Activated CD4-positive, alpha-beta T cell treated with anti-CD3 and anti-CD28 coated beads, Interleukin-2, amount 10 ng/mL, durations not matched to agents 24 days and 14 days (primary cell): ENCODE measurements at regions not wholly inside any gene's neighbourhood (a gene's known extent, or its start where the extent isn't known, plus 50 kb on each side); places are given as distances from the start of the nearest gene placed in this dataset.

Source experiments
- DNase-seq: peaks from one replicate; pipeline ENCODE4 v3.0.0; 2022
- H3K27ac Mint-ChIP-seq: one replicate; pipeline ENCODE4 v1.8.0; 2022; ENCODE audit warnings: mild to moderate bottlenecking, mixed read lengths
- H3K27me3 Mint-ChIP-seq: one replicate; pipeline ENCODE4 v1.8.0; 2022; ENCODE audit warnings: mixed read lengths
- H3K36me3 Mint-ChIP-seq: one replicate; pipeline ENCODE4 v1.8.0; 2022; ENCODE audit warnings: low read depth, mild to moderate bottlenecking, mixed read lengths
- H3K4me1 Mint-ChIP-seq: one replicate; pipeline ENCODE4 v1.8.0; 2021; ENCODE audit warnings: mixed read lengths
- H3K4me3 Mint-ChIP-seq: one replicate; pipeline ENCODE4 v1.8.0; 2022; ENCODE audit warnings: mild to moderate bottlenecking, moderate library complexity, mixed read lengths
- H3K9me3 Mint-ChIP-seq: one replicate; pipeline ENCODE4 v1.8.0; 2021; ENCODE audit warnings: mixed read lengths
- intact Hi-C: fragments of 100-400 bp; cut with micrococcal nuclease; formaldehyde crosslinking; loops from one replicate; pipeline ENCODE4 v1.15.1; 2023

DNA sequence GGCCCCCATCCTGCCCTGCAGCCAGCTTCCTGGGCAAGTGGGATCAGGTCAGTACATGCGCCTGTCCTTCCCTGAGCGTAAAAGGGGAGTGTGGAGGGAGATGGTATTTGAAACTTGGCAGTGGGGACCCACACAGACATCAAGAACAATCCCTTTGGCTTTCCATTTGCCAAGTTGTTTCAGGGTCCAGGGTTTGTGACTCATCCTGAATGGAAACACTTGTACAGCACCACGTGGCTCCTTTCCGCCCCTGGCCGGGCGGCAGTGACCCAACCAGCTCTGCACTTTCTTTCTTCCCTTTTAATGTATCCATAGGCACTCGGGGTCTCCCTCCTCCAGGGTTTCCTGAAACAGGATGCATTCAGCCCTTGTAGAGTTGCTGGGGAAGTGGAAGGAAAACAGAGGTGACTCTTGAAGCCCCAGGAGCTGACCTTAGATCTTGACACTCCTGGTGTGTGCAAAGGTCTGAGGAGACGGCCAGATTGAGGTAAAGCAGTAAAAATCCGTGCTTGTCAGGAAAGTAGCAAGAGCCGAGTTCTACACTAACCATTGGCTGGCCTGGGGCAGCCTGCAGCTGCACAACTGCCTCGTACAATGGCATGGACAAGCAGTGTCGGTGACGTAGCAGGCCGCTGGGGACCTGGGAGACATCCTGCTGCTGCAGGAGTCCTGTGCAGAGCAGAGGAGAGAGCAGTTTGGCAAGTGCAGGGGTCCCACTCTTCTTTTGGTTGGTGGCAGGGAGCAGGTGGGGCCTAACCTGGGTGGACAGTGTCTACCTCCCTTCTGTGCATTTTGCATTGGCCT, 189.8 kb downstream of the SNX19 start:
- Mint-ChIP-seq H3K4me3 (no peak overlapping the region), H3K36me3 (peaks cover 1% of the 10 kb centered on the region), H3K4me1 (no peaks in the 10 kb centered on the region), H3K27ac (no peak overlapping the region), H3K9me3 (peaks cover 3% of the 10 kb centered on the region), H3K27me3 (no peaks in the 10 kb centered on the region)
- intact Hi-C loops = no loop called here
- peak; percentile 29 for DNase-seq

GRCh38 chr11:130727157-130728119, 188.8 kb downstream of the SNX19 start:
- Mint-ChIP-seq H3K4me1 (no peaks in the 10 kb centered on the region), H3K9me3 (peaks cover 4% of the 10 kb centered on the region), H3K27me3 (no peaks in the 10 kb centered on the region), H3K27ac (no peak overlapping the region), H3K36me3 (peaks cover 1% of the 10 kb centered on the region), H3K4me3 (no peak overlapping the region)
- DNase-seq = peak; percentile 27
- intact Hi-C loops = no loop called here

DNA sequence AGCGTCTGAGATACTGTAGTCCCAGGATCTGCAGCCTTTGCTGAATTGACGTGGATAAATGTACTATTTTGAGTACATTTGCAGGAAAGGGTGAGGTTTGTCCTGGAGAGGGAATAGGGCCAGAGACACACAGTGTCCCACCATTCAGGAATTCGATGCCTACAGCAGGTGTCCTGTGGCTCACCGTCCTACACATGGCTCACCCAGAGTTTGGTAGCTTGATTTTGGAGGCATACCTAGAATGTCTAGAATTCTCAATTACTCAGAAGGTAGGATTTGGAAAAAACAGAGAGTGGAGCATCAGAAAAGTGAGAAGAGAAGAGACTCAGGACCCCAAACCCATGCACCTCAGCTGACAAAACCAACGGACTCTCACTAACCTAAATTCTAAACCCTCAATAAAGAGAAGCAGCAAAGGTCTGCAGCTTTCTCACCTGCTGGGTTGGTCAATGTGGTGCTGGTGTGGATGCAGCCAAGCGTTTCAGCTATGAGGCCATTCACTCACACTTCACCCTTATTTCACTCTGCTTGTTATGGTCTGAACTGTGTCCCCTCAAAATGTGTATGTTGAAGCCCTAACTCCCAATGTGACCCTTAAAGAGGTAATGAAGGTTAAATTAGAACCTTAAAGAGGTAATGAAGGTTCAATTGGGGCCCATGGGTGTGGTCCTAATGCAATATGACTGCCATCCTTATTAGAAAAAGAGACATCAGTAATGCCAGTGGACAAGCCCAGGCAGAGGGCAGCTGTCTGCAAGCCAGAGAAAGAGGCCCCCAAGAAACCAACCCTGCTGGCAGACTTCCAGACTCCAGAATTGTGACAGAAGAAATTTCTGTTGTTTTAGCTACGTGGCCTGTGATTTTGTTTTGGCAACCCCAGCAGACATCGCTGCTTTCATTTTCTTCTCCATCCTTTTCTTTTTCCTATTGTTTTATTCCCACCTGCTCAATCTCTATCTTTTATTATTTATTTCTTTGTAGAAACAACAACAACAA, 187.8 kb downstream of the SNX19 start:
- DNase-seq = peak; percentile 42
- H3K4me1 Mint-ChIP-seq = no peaks in the 10 kb centered on the region
- H3K4me3 Mint-ChIP-seq = no peak overlapping the region
- no peaks in the 10 kb centered on the region for H3K27me3 Mint-ChIP-seq
- H3K36me3 Mint-ChIP-seq = peaks cover 1% of the 10 kb centered on the region
- H3K9me3 Mint-ChIP-seq = peaks cover 7% of the 10 kb centered on the region
- H3K27ac Mint-ChIP-seq = no peak overlapping the region
- intact Hi-C loops = no loop called here

DNA sequence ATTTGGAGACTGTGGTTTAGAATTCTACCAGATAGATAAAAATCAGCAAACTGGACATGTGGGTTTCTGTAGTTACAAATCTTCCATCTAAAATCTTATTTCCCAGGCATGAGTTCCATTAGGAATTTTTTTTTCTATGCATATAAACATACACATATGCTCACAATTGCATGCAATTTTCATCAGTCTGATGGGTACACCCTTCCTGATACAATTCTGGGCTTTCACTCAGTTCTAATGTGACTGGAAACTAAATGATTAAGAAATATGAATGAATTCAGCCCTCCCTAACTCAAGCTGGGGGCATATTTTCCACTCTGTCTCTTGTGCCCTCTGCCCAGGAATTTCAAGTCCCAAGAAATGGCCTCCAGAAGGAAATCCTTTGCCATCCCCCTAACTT, 187.1 kb downstream of the SNX19 start:
- DNase-seq = no peak
- Mint-ChIP-seq H3K4me3 (no peak overlapping the region), H3K9me3 (peaks cover 7% of the 10 kb centered on the region), H3K36me3 (peaks cover 1% of the 10 kb centered on the region), H3K27me3 (no peaks in the 10 kb centered on the region), H3K4me1 (no peaks in the 10 kb centered on the region), H3K27ac (no peak overlapping the region)
- intact Hi-C loops = no loop called here

DNA sequence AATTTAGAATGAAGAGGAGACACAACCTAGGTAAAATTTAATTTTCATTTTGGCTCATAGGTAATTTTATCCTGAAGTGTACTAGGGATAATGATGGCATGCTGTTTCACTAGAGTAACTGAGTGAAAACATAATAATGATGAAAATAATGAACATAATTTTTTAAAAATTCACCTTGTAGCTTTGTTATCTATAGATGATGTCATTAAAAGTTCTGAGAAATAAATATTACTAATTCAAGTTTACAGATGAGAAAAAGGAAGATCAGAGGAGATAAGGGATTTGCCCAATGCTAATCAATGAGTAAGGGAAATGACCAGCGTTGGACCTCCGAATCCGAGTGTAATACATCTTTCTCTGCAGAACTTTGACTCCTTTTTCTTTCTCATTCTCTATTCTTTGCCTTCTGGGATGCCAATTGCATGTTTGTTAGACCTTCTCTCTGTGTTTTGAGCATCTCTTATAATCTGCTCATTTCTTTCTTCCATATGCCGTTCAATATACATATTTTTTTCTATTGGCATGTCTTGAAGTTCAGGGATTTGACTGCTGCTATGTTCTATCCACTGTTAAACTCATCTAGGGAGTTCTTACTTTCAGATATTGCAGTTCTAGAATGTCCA, 186.5 kb downstream of the SNX19 start:
- no peak for DNase-seq
- peaks cover 7% of the 10 kb centered on the region for H3K9me3 Mint-ChIP-seq
- no peaks in the 10 kb centered on the region for H3K27me3 Mint-ChIP-seq
- H3K27ac Mint-ChIP-seq = no peak overlapping the region
- intact Hi-C loops = no loop called here
- peaks cover under 1% of the 10 kb centered on the region for H3K4me1 Mint-ChIP-seq
- peaks cover 1% of the 10 kb centered on the region for H3K36me3 Mint-ChIP-seq
- H3K4me3 Mint-ChIP-seq = no peak overlapping the region

DNA sequence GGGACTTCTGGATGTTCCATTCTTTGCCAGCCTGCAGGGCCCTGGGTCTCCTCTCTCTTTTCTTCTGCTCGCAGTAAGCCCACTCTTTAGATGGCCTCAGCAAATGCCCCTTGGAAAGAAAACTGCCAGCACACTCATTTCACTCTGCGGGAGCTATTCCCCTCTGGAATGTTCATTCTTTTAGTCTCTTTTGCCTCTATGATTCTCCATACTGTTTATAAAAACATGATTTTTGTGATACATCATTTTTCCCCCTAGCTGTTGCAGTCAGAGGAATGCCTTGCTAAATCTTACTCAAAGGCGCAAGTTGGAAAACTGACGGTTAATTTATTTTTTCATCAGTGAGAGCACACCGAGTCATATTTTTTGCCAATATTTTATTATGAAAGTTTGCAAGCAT, 184.9 kb downstream of the SNX19 start:
- peaks cover 12% of the 10 kb centered on the region for H3K9me3 Mint-ChIP-seq
- no peaks in the 10 kb centered on the region for H3K27me3 Mint-ChIP-seq
- no peak overlapping the region for H3K4me3 Mint-ChIP-seq
- no peak for DNase-seq
- H3K4me1 Mint-ChIP-seq = peaks cover 4% of the 10 kb centered on the region
- no peak overlapping the region for H3K27ac Mint-ChIP-seq
- intact Hi-C loops = no loop called here
- peaks cover 1% of the 10 kb centered on the region for H3K36me3 Mint-ChIP-seq

GRCh38 chr11:130732476-130732875, 183.8 kb downstream of the SNX19 start:
- H3K4me1 Mint-ChIP-seq = peaks cover 7% of the 10 kb centered on the region
- no peak overlapping the region for H3K4me3 Mint-ChIP-seq
- H3K27ac Mint-ChIP-seq = no peak overlapping the region
- peaks cover 1% of the 10 kb centered on the region for H3K36me3 Mint-ChIP-seq
- DNase-seq = no peak
- H3K9me3 Mint-ChIP-seq = peaks cover 18% of the 10 kb centered on the region
- intact Hi-C loops = no loop called here
- H3K27me3 Mint-ChIP-seq = no peaks in the 10 kb centered on the region

DNA sequence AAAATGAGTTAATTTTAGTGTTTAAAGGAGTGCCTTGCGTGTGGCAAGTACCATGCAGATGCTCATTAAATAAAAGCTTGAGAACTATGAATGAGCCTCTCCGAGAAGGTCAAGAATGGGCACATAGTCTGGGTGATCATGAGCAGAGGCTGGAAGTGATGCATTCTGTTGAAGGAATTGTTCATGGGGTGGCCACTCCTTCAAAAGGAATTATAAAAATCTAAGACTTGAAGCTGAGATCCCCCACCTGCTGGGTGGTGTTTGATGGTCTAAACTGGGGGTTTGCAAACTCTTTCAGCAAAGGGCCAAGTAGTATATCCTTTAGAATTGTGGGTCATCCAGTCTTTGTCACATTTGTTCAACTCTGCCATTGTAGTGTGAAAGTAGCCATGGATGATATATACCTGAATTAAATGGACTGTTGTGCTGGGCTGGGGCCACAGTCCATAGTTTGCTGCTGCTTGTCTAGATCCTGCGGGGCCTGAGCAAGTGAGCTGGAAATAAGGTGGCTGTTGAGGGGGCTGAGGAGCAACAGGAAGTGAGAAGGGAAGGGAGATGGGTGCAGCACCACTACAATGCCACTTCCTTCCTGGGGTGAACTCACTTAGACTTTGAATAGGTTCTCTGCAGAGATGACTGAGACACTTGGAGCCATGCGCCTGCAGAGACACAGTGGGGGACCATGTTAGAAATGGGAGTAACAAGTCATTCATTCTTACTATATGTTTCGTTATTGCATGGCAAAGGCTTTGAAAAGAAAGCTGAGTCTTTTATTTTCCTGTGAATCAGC, 179.0 kb downstream of the SNX19 start:
- peak; percentile 51 for DNase-seq
- Mint-ChIP-seq H3K27ac (no peak overlapping the region), H3K9me3 (peaks cover 20% of the 10 kb centered on the region), H3K4me1 (peaks cover 8% of the 10 kb centered on the region), H3K36me3 (no peaks in the 10 kb centered on the region), H3K4me3 (no peak overlapping the region), H3K27me3 (no peaks in the 10 kb centered on the region)
- intact Hi-C loops = no loop called here

DNA sequence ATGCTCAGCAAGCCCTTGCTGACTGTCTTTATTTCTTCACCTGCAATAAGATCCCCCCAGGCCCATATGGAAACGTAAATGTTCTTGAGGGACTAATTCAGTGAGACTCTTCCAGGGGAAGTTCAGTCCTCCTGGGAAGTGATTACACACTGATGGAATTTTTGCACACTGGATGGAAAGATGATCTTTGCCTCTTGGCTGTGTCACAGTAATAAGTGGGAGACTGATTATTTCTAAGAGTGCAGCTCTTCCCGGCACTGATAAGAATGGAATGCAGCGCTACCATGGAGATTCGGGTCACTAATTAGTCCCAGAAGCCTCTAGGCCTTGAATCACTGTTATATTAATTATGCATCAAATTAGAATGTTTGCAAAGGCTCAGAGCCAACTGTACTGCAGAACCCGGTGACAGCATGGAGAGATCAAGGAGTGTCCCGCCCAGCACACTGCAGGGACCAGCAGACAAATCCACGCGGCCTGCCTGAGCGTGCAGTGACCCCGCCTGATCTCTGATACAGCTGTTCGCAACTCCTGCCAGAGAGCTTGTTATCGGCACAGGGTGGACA, 178.3 kb downstream of the SNX19 start:
- intact Hi-C loops = no loop called here
- Mint-ChIP-seq H3K27ac (no peak overlapping the region), H3K27me3 (no peaks in the 10 kb centered on the region)

DNA sequence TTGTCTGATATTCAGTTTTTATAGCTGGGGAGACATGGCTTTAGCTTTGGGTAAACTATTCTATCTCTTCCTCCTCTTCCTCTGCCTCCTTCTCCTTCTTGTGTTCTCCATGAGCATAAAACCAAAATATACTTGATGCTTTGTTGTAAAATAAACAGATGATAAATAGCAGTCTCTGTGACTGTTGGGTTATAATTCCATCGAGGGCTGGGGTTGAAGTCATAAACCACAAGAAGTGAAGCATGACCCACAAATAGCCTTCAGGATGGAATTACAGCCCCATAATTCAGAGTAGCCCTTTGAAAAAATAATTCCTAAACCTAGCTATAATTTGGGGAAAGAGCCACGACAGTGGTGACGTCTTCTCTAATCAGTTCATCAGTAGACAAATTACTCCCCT, 177.7 kb downstream of the SNX19 start:
- Mint-ChIP-seq H3K4me1 (peaks cover 8% of the 10 kb centered on the region), H3K27me3 (no peaks in the 10 kb centered on the region), H3K27ac (no peak overlapping the region), H3K9me3 (peaks cover 21% of the 10 kb centered on the region), H3K36me3 (no peaks in the 10 kb centered on the region), H3K4me3 (no peak overlapping the region)
- intact Hi-C loops = no loop called here
- no peak for DNase-seq

More for the DNA sequence above, 178.3 kb downstream of the SNX19 start:
- no peak overlapping the region for H3K4me3 Mint-ChIP-seq
- H3K36me3 Mint-ChIP-seq = no peaks in the 10 kb centered on the region
- H3K4me1 Mint-ChIP-seq = peaks cover 8% of the 10 kb centered on the region
- H3K9me3 Mint-ChIP-seq = peaks cover 20% of the 10 kb centered on the region
- DNase-seq = no peak

GRCh38 chr11:130740819-130741218, 175.5 kb downstream of the SNX19 start:
- intact Hi-C loops = no loop called here
- H3K27me3 Mint-ChIP-seq = peaks cover under 1% of the 10 kb centered on the region
- no peaks in the 10 kb centered on the region for H3K36me3 Mint-ChIP-seq
- peaks cover 16% of the 10 kb centered on the region for H3K9me3 Mint-ChIP-seq
- DNase-seq = no peak
- no peak overlapping the region for H3K27ac Mint-ChIP-seq
- H3K4me3 Mint-ChIP-seq = no peak overlapping the region
- peaks cover 4% of the 10 kb centered on the region for H3K4me1 Mint-ChIP-seq

DNA sequence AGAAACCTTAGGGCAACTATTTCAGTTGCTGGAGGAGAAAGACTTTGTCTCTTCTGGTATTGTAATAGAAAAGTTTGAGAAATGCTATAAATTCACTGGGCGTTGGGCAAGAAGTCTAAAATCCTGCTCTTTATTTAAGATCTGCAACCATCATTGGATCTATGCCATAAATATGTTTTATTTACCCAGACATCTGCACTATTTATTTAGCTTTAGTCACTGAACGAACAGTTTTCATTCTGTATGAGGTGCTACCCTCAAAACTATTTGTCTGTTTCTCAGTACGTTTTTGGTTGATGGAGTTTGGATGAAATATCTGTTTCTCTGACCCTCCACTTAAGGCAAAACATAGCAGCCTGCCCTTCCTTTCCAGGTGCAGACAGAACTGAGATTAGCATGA, 171.5 kb downstream of the SNX19 start:
- DNase-seq = no peak
- Mint-ChIP-seq H3K4me3 (no peak overlapping the region), H3K27me3 (peaks cover 16% of the 10 kb centered on the region), H3K36me3 (no peaks in the 10 kb centered on the region), H3K27ac (no peak overlapping the region), H3K9me3 (peaks cover 10% of the 10 kb centered on the region), H3K4me1 (no peaks in the 10 kb centered on the region)
- intact Hi-C loops = no loop called here
